ENCODE measurements at regions not wholly inside any gene's neighbourhood (a gene's known extent, or its start where the extent isn't known, plus 50 kb on each side); places are given as distances from the start of the nearest gene placed in this dataset.

- Histone ChIP-seq H3K9me3 (no peaks in the 10 kb centered on the region), H3K27me3 (no peaks in the 10 kb centered on the region), H3K4me3 (no peak overlapping the region), H3K4me1 (no peaks in the 10 kb centered on the region), H3K36me3 (replicated peaks in 1 of 2; ENCODE audit: insufficient read depth in 1 of 2, low read depth in 2 of 2) (no peaks in the 10 kb centered on the region), H3K27ac (no peak overlapping the region)
- no peak for ATAC-seq
- intact Hi-C loops (cut with DNase I) = no loop called here
- no peak for TF ChIP-seq CTCF (IDR thresholded peaks at IDR 0.05)
- no peak for TF ChIP-seq POLR2A (IDR thresholded peaks at IDR 0.05)
- 83 to 85% methylated on average over 3 of the region's 3 CpGs for WGBS, 2 donors
- no peak for DNase-seq
These were observed 334.0 kb upstream of the CLEC14A start for GRCh38 chr14:38589747-38590350.

- no peak overlapping the region for H3K27ac ChIP-seq
- TF ChIP-seq CTCF (IDR thresholded peaks at IDR 0.05) = no peak
- TF ChIP-seq POLR2A (IDR thresholded peaks at IDR 0.05) = no peak
- 89 to 94% methylated on average over 1 of the region's 1 CpG for WGBS, 2 donors
These were observed 327.6 kb upstream of the CLEC14A start for GRCh38 chr14:38583471-38583870.

DNA sequence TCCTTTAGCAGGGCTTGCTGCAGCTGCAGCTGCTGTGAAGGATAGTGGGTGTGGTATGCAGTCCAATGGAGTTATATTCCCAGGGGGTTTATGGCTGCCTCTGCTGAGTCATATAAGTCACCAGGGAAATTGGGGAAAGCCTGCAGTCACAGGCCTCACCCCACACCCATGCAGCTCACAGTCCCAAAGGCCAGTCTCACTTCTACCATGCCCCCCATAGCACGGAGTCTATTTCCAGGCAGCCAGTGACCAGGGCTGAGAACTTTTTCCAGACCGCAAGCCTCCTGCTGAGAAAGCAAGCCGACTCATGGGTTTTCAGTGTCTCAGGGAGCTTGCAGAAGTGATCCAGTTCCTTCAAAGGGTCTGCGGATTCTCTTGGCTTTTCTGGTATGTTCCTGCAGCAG is 322.4 kb upstream of the CLEC14A start:
- TF ChIP-seq POLR2A (IDR thresholded peaks at IDR 0.05) = no peak
- no peak for TF ChIP-seq CTCF (IDR thresholded peaks at IDR 0.05)
- Histone ChIP-seq H3K4me3 (no peak overlapping the region), H3K27ac (no peak overlapping the region), H3K4me1 (no peaks in the 10 kb centered on the region), H3K9me3 (no peaks in the 10 kb centered on the region), H3K36me3 (replicated peaks in 1 of 2; ENCODE audit: insufficient read depth in 1 of 2, low read depth in 2 of 2) (no peaks in the 10 kb centered on the region), H3K27me3 (no peaks in the 10 kb centered on the region)
- DNase-seq = no peak
- intact Hi-C loops (cut with DNase I) = no loop called here
- no peak for ATAC-seq
- 79 to 83% methylated on average over 4 of the region's 4 CpGs for WGBS, 2 donors

More at GRCh38 chr14:38583471-38583870, 327.6 kb upstream of the CLEC14A start:
- Histone ChIP-seq H3K4me3 (no peak overlapping the region), H3K9me3 (no peaks in the 10 kb centered on the region), H3K4me1 (no peaks in the 10 kb centered on the region), H3K27me3 (no peaks in the 10 kb centered on the region), H3K36me3 (replicated peaks in 1 of 2; ENCODE audit: insufficient read depth in 1 of 2, low read depth in 2 of 2) (no peaks in the 10 kb centered on the region)
- DNase-seq (no peak), ATAC-seq (no peak)
- intact Hi-C loops (cut with DNase I) = no loop called here

GRCh38 chr14:38567703-38568102 is 311.8 kb upstream of the CLEC14A start:
- Histone ChIP-seq H3K27me3 (no peaks in the 10 kb centered on the region), H3K27ac (no peak overlapping the region), H3K36me3 (replicated peaks in 1 of 2; ENCODE audit: insufficient read depth in 1 of 2, low read depth in 2 of 2) (no peaks in the 10 kb centered on the region), H3K9me3 (no peaks in the 10 kb centered on the region), H3K4me1 (no peaks in the 10 kb centered on the region), H3K4me3 (no peak overlapping the region)
- intact Hi-C loops (cut with DNase I) = no loop called here
- ATAC-seq = no peak
- TF ChIP-seq CTCF (IDR thresholded peaks at IDR 0.05) = no peak
- no peak for TF ChIP-seq POLR2A (IDR thresholded peaks at IDR 0.05)
- no peak for DNase-seq

DNA sequence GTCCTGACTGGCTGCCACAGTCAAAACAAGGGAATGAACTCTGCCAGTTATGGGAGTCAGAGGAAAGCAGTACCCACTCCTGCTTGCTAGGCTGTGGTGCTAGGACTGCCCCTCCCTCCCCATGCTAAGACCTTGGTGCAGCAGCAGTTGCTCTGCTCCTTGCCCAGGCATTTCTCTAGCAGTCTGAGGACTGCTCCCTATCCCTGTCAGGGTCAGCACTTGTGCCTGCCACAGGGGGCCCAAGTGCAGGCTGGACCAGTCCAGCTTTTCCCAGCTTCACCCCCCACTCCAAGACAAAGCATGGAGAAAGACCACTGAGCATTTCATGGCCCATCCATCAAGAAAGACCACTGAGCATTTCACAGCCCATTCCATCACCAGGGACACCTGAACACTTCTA is 305.8 kb upstream of the CLEC14A start:
- Histone ChIP-seq H3K36me3 (replicated peaks in 1 of 2; ENCODE audit: insufficient read depth in 1 of 2, low read depth in 2 of 2) (no peaks in the 10 kb centered on the region), H3K9me3 (no peaks in the 10 kb centered on the region), H3K27ac (no peak overlapping the region), H3K4me3 (no peak overlapping the region), H3K27me3 (no peaks in the 10 kb centered on the region), H3K4me1 (no peaks in the 10 kb centered on the region)
- no peak for DNase-seq
- no peak for TF ChIP-seq POLR2A (IDR thresholded peaks at IDR 0.05)
- no peak for TF ChIP-seq CTCF (IDR thresholded peaks at IDR 0.05)
- no peak for ATAC-seq
- intact Hi-C loops (cut with DNase I) = no loop called here

All from body of pancreas (tissue), 4 donors.